ENCODE measurements at regions not wholly inside any gene's neighbourhood (a gene's known extent, or its start where the extent isn't known, plus 50 kb on each side); places are given as distances from the start of the nearest gene placed in this dataset.
"Not testable (repeated sequence)": the region's sequence is repeated elsewhere in the genome, so short reads cannot be mapped to it uniquely, and the experiment has no call there.

- DNase-seq (ENCODE audit: extremely low spot score) = no peak
- CTCF ChIA-PET = no interaction called here
These were observed 176.8 kb downstream of the RTP5 start for GRCh38 chr2:242046206-242046826.

DNA sequence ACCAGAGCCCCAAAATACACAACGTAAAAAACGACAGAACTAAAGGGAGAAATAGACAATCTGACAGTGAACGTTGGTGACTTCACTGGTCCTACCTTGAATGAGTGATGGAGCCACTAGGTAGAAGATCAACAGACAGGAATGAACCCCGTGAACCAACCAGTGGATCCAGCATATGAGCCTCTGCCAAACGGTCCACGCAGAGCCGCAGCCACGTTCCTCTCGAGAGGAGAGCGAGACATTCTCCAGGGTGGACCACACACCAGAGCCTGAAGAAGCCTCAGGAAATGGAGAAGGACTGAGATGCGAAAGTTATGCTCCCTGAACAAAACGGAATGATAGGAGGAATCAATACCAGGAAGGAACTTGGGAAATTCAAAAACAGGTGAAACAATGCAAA, 178.4 kb downstream of the RTP5 start:
- DNase-seq (ENCODE audit: extremely low spot score) = no peak
- ChIA-PET CTCF (no interaction called here), POLR2A (no interaction called here)
- TF ChIP-seq FOXA1 (IDR thresholded peaks at IDR 0.05) (no peak), FOXM1 (IDR thresholded peaks at IDR 0.05; ENCODE audit: borderline replicate concordance) (no peak), ZNF384 (IDR thresholded peaks at IDR 0.05) (no peak), CTBP1 (IDR thresholded peaks at IDR 0.05; ENCODE audit: borderline replicate concordance) (no peak), SP1 (IDR thresholded peaks at IDR 0.05) (no peak), LEF1 (IDR thresholded peaks at IDR 0.05; ENCODE audit: borderline replicate concordance) (no peak)
- TF ChIP-seq, protein P1, sequence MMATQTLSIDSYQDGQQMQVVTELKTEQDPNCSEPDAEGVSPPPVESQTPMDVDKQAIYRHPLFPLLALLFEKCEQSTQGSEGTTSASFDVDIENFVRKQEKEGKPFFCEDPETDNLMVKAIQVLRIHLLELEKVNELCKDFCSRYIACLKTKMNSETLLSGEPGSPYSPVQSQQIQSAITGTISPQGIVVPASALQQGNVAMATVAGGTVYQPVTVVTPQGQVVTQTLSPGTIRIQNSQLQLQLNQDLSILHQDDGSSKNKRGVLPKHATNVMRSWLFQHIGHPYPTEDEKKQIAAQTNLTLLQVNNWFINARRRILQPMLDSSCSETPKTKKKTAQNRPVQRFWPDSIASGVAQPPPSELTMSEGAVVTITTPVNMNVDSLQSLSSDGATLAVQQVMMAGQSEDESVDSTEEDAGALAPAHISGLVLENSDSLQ (IDR thresholded peaks at IDR 0.05) = no peak

More at GRCh38 chr2:242046206-242046826, 176.8 kb downstream of the RTP5 start:
- TF ChIP-seq SP1 (IDR thresholded peaks at IDR 0.05) = no peak
- no peak for TF ChIP-seq ELF4 (IDR thresholded peaks at IDR 0.05)
- TF ChIP-seq LEF1 (IDR thresholded peaks at IDR 0.05; ENCODE audit: borderline replicate concordance) = no peak
- no peak for TF ChIP-seq L3MBTL2 (conservative IDR thresholded peaks at IDR 0.05)
- no peak for TF ChIP-seq FOXK2 (IDR thresholded peaks at IDR 0.05)
- TF ChIP-seq ZNF384 (IDR thresholded peaks at IDR 0.05) = no peak
- no peak for TF ChIP-seq FOXM1 (IDR thresholded peaks at IDR 0.05; ENCODE audit: borderline replicate concordance)
- no peak for TF ChIP-seq CTBP1 (IDR thresholded peaks at IDR 0.05; ENCODE audit: borderline replicate concordance)
- no peak for TF ChIP-seq HDGF (IDR thresholded peaks at IDR 0.05; ENCODE audit: borderline replicate concordance)
- no peak for TF ChIP-seq ARNT (IDR thresholded peaks at IDR 0.05)
- no peak for TF ChIP-seq TARDBP (IDR thresholded peaks at IDR 0.05)
- TF ChIP-seq NFRKB (IDR thresholded peaks at IDR 0.05) = no peak
- TF ChIP-seq FOXA1 (IDR thresholded peaks at IDR 0.05) = no peak
- TF ChIP-seq SUZ12 (IDR thresholded peaks at IDR 0.05) = no peak
- POLR2A ChIA-PET = no interaction called here

GRCh38 chr2:242048479-242048878, 178.9 kb downstream of the RTP5 start:
- TF ChIP-seq SUZ12 (IDR thresholded peaks at IDR 0.05) (no peak), BHLHE40 (IDR thresholded peaks at IDR 0.05; ENCODE audit: borderline replicate concordance) (no peak), FOXK2 (IDR thresholded peaks at IDR 0.05) (no peak), ELF4 (IDR thresholded peaks at IDR 0.05) (no peak), SP1 (IDR thresholded peaks at IDR 0.05) (no peak), NFRKB (IDR thresholded peaks at IDR 0.05) (no peak)
- TF ChIP-seq, protein P1 (IDR thresholded peaks at IDR 0.05) = no peak
- ChIA-PET POLR2A (no interaction called here), CTCF (no interaction called here)
- DNase-seq (ENCODE audit: extremely low spot score) = no peak

GRCh38 chr2:242049492-242049891, 180.0 kb downstream of the RTP5 start:
- CTCF ChIA-PET; POLR2A ChIA-PET; DNase-seq (ENCODE audit: extremely low spot score): not testable (repeated sequence)

DNA sequence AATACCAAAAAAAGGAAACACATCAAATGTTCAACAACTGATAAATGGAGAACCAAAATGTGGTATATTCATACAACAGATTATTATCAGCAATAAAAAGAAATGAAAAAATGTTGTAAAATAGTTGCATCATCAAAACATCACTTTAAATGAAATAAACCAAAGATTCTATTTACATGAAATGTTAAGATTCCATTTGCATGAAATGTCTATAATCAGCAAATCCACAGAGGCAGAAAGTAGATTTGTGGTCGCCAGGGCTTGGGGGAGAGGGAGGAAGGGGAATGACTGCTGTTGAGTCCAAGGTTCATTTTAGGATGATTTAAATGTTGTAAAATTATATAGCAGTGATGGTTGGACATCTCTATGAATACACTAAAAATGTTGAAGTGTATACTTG, 181.9 kb downstream of the RTP5 start:
- CTCF ChIA-PET = no interaction called here
- TF ChIP-seq FOXK2 (IDR thresholded peaks at IDR 0.05) (no peak), FOXA1 (IDR thresholded peaks at IDR 0.05) (no peak), HDGF (IDR thresholded peaks at IDR 0.05; ENCODE audit: borderline replicate concordance) (no peak), ZNF384 (IDR thresholded peaks at IDR 0.05) (no peak), FOXM1 (IDR thresholded peaks at IDR 0.05; ENCODE audit: borderline replicate concordance) (no peak), CTBP1 (IDR thresholded peaks at IDR 0.05; ENCODE audit: borderline replicate concordance) (no peak), BHLHE40 (IDR thresholded peaks at IDR 0.05; ENCODE audit: borderline replicate concordance) (no peak), TARDBP (IDR thresholded peaks at IDR 0.05) (no peak), ARNT (IDR thresholded peaks at IDR 0.05) (no peak), LEF1 (IDR thresholded peaks at IDR 0.05; ENCODE audit: borderline replicate concordance) (no peak), L3MBTL2 (conservative IDR thresholded peaks at IDR 0.05) (no peak), NFRKB (IDR thresholded peaks at IDR 0.05) (no peak), SP1 (IDR thresholded peaks at IDR 0.05) (no peak), ELF4 (IDR thresholded peaks at IDR 0.05) (no peak)
- TF ChIP-seq, protein P1 (IDR thresholded peaks at IDR 0.05) = no peak
- POLR2A ChIA-PET = no interaction called here
- no peak for DNase-seq (ENCODE audit: extremely low spot score)

- TF ChIP-seq FOXM1 (IDR thresholded peaks at IDR 0.05; ENCODE audit: borderline replicate concordance) (no peak), BHLHE40 (IDR thresholded peaks at IDR 0.05; ENCODE audit: borderline replicate concordance) (no peak), L3MBTL2 (conservative IDR thresholded peaks at IDR 0.05) (no peak), ELF4 (IDR thresholded peaks at IDR 0.05) (no peak)
- POLR2A ChIA-PET = no interaction called here
- CTCF ChIA-PET = no interaction called here
- DNase-seq (ENCODE audit: extremely low spot score) = no peak
These were observed 182.9 kb downstream of the RTP5 start for GRCh38 chr2:242052421-242052820.

- no peak for TF ChIP-seq SP1 (IDR thresholded peaks at IDR 0.05)
- no peak for TF ChIP-seq CTBP1 (IDR thresholded peaks at IDR 0.05; ENCODE audit: borderline replicate concordance)
- TF ChIP-seq ARNT (IDR thresholded peaks at IDR 0.05) = no peak
- no peak for TF ChIP-seq SUZ12 (IDR thresholded peaks at IDR 0.05)
- TF ChIP-seq BHLHE40 (IDR thresholded peaks at IDR 0.05; ENCODE audit: borderline replicate concordance) = no peak
- TF ChIP-seq ELF4 (IDR thresholded peaks at IDR 0.05) = no peak
- TF ChIP-seq, protein P1 (IDR thresholded peaks at IDR 0.05) = no peak
- no peak for TF ChIP-seq L3MBTL2 (conservative IDR thresholded peaks at IDR 0.05)
- no peak for TF ChIP-seq NFRKB (IDR thresholded peaks at IDR 0.05)
- TF ChIP-seq FOXA1 (IDR thresholded peaks at IDR 0.05) = no peak
- no peak for TF ChIP-seq HDGF (IDR thresholded peaks at IDR 0.05; ENCODE audit: borderline replicate concordance)
- TF ChIP-seq FOXK2 (IDR thresholded peaks at IDR 0.05) = no peak
- DNase-seq (ENCODE audit: extremely low spot score) = no peak
- CTCF ChIA-PET = no interaction called here
- POLR2A ChIA-PET = no interaction called here
These were observed 184.4 kb downstream of the RTP5 start for GRCh38 chr2:242053921-242054320.

All from HEK293T (cell line).